HL-60 (cell line): ENCODE measurements at regions not wholly inside any gene's neighbourhood (a gene's known extent, or its start where the extent isn't known, plus 50 kb on each side); places are given as distances from the start of the nearest gene placed in this dataset.

ENCODE experiments used
- DNase-seq, 2 experiments: peaks; one replicate each; pipeline ENCODE4 v3.0.0-alpha.2; 2010 to 2020; ENCODE audit warnings: low read depth in 1 of 2, low spot score in 1 of 2
- H3K27ac ChIP-seq: fragments of 250-450 bp; sonication (Bioruptor Pico); replicated peaks from 2 replicates; pipeline ENCODE4 v1.5.1; 2020; ENCODE audit warnings: mild to moderate bottlenecking, moderate library complexity
- H3K27me3 ChIP-seq: fragments of 250-450 bp; sonication (Bioruptor Pico); 2 replicates; pipeline ENCODE4 v1.5.1; 2021; ENCODE audit warnings: mild to moderate bottlenecking, moderate library complexity; ENCODE audit not compliant: insufficient read depth, poor library complexity, severe bottlenecking
- H3K4me3 ChIP-seq: replicated peaks from 2 replicates; pipeline ENCODE4 v1.5.1; 2011; ENCODE audit warnings: mild to moderate bottlenecking, control low read depth, low read length; ENCODE audit not compliant: insufficient read depth
- CTCF ChIP-seq: IDR thresholded peaks from one replicate; pipeline ENCODE4 v1.5.1; 2011; ENCODE audit warnings: low read length, control low read depth, inconsistent platforms; ENCODE audit not compliant: insufficient read depth
- GABPA ChIP-seq: IDR thresholded peaks from 2 replicates; pipeline ENCODE4 v1.6.1; 2012; ENCODE audit warnings: low read depth
- POLR2AphosphoS5 ChIP-seq: IDR thresholded peaks from 2 replicates; pipeline ENCODE4 v1.6.1; 2012; ENCODE audit warnings: low read depth
- REST ChIP-seq: IDR thresholded peaks from 2 replicates; pipeline ENCODE4 v1.6.1; 2012; ENCODE audit warnings: low read depth; ENCODE audit not compliant: insufficient replicate concordance
- SPI1 ChIP-seq: IDR thresholded peaks from 2 replicates; pipeline ENCODE4 v1.6.1; 2012; ENCODE audit warnings: low read depth, mild to moderate bottlenecking, borderline replicate concordance

GRCh38 chr5:37940931-37941623, 101.2 kb upstream of the GDNF start:
- Histone ChIP-seq H3K27ac (no peak overlapping the region), H3K27me3 (no peaks in the 10 kb centered on the region), H3K4me3 (no peak overlapping the region)
- TF ChIP-seq POLR2AphosphoS5 (no peak), REST (no peak), CTCF (no peak), SPI1 (no peak), GABPA (no peak)
- no peak for DNase-seq

GRCh38 chr5:37938861-37939260, 99.0 kb upstream of the GDNF start:
- Histone ChIP-seq H3K27ac (no peak overlapping the region), H3K4me3 (no peak overlapping the region), H3K27me3 (peaks cover 3% of the 10 kb centered on the region)
- DNase-seq, result no peak
- TF ChIP-seq REST, result no peak
- TF ChIP-seq GABPA, result no peak
- no peak for TF ChIP-seq SPI1
- TF ChIP-seq POLR2AphosphoS5, result no peak
- no peak for TF ChIP-seq CTCF

- no peak for DNase-seq
- no peak for TF ChIP-seq REST
- TF ChIP-seq GABPA, result no peak
- TF ChIP-seq SPI1, result no peak
- no peak for TF ChIP-seq POLR2AphosphoS5
- TF ChIP-seq CTCF, result no peak
- Histone ChIP-seq H3K27ac (no peak overlapping the region), H3K4me3 (no peak overlapping the region), H3K27me3 (peaks cover 3% of the 10 kb centered on the region)
Observed at GRCh38 chr5:37938076-37938852, 98.4 kb upstream of the GDNF start.
